ENCODE measurements at regions not wholly inside any gene's neighbourhood (a gene's known extent, or its start where the extent isn't known, plus 50 kb on each side); places are given as distances from the start of the nearest gene placed in this dataset.
"Not testable (repeated sequence)": the region's sequence is repeated elsewhere in the genome, so short reads cannot be mapped to it uniquely, and the experiment has no call there.

- no peak for DNase-seq
These were observed 253.2 kb downstream of the ANKRD50 start for GRCh38 chr4:124459196-124459940.

DNA sequence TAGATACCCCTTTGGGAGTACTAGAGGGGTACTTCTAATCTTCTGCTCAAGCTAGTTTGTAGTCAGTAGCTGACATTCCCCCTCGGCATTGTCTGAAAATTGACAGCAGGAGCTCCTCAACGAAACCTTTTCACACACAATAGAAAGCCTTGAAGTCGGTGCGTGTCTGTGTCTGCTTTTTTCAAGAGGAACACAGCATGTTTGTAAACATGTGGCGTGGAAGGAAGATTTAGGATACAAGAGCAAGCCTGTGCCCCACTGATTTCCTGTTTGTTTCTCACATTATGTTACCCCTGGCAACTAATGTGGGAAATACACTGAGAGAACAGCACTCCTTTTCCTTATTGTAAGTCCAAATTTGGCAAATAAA, 252.6 kb downstream of the ANKRD50 start:
- no peak for DNase-seq

- not testable (repeated sequence) for DNase-seq
These were observed 250.9 kb downstream of the ANKRD50 start for GRCh38 chr4:124461592-124461991.

DNA sequence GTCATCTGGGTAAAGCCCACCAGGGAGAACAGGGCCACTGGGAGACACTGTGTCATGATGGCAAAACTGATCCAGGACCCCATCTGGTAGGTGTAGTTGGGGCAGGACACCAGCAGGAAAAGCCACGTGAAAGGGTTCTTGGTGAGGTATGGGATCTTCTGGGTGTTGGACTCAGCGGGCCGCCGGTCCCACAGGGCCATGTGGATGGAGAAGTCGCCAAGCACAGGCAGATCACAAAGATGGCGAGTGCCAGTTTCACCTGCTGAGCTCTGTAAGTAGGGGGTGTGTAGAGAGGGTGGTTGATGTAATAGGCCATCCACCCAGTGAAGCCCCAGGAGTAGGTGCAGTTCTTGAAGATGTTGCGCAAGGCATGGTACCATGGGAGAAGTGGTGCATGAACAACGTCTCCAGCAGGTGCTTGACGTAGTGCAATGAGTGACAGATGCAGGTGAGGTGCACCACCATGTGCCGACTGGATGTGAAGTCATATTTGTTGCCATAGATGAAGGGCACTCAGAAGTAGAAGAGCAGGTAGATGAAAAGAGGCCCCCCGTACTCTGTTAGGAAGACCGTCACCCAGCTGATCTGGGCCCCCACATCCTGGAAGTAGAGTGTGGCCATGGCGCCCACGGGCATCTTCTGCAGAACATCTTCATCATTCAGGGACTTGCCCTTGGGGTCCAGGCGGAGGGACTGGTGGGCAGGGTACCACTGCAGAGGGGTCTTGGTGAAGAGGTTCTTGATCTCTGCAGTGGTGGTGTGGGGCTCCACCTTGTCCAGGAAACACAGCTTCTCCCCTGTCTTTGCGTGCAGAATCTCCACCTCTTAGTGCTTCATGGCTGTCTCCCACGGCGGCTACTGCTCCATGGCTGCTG, 249.3 kb downstream of the ANKRD50 start:
- no peak for DNase-seq

GRCh38 chr4:124464836-124465235, 247.7 kb downstream of the ANKRD50 start:
- DNase-seq = no peak

DNA sequence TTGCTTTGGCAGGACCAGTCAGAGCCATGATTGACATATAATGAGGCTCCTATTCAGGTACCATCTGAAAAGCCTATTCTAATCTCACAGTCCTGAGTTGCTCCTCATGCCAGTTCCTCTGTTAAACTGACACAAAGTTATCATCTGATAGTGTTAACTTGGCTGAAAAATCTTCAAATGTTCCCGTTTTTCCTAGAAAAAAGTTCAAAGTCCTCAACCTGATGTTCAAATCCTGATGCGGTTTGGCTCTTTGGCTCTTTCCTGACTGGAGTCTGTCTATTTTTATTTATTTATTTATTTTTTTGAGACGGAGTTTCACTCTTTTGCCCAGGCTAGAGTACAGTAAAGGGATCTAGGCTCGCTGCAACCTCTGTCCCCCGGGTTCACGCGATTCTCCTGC, 244.2 kb downstream of the ANKRD50 start:
- no peak for DNase-seq

- DNase-seq = no peak
These were observed 242.6 kb downstream of the ANKRD50 start for GRCh38 chr4:124469981-124470380.

DNA sequence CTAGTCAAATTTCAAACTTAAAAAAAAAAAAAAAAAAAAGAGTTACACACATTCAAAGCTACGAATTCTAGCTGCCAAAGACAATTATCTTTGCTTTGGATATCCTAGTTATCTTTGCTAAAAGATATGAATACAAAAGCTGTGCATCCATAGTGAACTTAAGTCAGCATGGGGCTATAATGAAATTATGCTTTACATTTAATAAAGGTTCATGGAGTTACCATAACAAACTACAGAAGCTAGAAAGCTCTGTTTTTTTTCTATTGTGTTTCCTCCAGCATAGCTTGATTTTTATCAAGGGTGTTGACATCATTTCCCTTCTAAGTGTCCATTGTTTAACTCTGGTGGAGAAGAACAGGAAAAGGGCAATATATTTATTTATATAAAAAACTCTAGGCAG, 234.1 kb downstream of the ANKRD50 start:
- no peak for DNase-seq

DNA sequence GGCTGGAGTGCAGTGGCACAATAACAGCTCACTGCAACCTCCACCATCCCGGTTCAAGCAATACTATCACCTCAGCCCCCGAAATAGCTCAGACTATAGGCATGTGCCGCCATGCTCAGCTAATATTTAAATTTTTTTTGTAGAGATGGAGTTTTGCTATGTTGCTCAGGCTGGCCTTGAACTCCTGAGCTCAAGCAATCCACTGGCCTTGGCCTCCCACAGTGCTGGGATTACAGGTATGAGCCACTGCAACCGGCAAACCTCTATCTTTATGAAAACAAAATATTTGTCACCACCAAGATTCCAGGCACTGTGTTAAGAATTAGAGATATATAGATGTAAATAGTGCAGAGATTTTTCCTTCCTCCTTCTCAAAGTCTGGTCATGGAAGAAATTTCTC, 232.5 kb downstream of the ANKRD50 start:
- no peak for DNase-seq

DNA sequence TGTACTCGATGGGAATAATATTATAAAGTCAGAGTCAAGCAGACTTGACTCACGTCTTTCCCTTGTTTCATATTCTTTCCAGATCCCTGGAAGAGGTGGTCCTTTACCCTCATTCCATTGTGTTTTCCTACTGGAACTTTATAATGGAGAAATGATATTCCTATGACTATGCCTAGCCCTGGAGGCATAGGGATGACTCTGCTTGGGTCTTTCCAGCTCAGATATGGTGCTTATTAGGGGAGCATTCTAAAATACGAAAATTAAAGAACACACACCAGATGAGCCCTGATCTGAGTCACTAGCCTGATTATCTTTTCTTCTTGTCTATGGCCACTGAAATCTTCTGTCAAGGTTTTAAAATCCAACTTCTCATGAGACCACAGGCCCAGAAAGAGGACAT, 231.4 kb downstream of the ANKRD50 start:
- no peak for DNase-seq

DNA sequence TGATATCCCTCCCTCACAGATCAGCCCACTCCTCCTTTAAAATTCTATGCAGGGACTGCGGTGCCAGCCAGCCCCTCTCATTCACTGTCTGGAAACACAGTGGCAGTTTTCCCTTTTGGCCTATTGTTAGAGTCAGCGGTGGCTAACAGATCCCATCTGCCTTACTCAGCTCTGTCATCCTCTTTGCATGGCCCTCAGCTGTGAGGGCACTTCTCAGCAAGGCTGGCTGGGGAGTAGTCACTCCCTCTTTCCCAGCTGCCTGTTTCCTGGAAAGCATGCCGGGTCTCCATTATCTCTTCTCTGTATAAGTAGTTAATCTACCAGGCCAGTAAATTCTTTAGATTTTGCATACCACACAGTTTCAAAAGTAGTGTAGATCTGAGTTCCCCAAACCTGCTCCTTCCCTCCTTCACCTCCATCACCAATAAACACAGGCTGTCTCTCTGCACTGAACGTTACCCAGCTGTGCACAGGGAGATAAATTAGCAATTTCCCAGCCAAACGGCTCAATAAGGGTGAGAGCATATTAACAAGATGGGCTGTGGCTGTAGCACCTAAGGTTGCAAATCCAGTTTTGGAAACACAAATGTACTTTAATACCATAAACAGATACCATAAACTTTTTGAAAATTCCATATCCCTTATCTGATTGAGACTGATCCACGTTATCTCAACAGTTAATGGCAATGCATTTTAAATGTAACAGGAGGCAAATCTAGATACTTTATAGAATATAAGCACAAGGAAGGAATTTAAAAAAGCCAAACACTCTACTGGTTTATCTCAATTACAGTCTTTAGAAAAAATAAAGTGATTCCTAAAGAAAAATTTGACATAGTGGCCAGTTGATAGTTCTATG, 229.3 kb downstream of the ANKRD50 start:
- DNase-seq = no peak

DNA sequence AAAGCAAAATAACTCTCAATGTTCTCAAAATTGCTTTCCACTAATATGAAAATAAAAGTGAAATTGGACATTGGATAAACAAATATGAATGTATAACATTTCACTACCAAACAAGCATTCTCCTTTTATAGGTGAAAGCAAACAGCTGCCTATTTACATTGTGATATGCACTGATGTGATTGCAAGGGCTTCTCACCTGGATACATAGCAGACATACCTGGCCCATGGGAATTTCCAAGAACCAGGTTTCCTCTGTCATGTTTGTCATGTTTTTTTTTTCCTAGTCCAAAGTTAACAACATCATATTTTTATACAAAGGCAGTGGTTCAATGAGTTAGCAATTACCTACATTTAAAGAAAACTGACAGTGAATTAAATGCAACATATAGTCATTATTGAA, 228.5 kb downstream of the ANKRD50 start:
- DNase-seq = no peak

DNA sequence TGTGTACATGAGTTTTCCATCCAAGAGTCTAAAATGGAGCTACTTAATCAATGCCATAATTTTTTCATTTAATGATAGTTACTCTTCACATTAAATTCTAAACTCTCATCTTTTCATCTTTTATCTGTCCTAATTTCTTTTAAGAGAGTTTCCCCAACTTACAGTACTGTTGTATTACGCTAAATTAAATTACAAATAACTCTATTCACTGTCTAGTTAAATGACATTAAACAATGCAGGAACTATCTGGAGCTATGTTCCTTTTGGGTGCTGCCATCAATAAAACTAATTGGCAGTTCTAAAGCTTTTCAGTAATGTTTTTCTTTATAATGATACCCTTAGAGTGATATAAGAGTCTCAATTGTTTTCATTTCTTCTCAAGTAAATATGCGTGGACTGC, 227.6 kb downstream of the ANKRD50 start:
- no peak for DNase-seq

DNA sequence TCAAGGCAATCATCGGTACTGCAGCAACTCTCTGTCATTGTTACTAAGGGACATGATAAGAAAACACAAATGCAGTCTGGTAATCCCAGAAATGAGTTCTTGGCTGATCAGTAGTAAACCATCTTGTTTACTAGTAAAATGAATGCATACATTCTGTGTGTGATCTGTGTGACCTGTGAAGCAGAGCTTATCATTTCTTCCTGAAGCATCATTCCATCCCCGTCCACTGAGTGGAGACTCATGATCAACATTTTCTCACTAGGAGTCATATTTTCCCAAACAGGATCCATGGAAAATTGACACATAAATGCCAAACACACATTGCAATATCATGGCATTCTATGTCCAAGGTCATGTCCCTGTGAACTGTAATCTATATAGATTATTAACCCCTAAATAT, 226.1 kb downstream of the ANKRD50 start:
- DNase-seq = no peak

- DNase-seq = no peak
These were observed 224.9 kb downstream of the ANKRD50 start for GRCh38 chr4:124487651-124488050.

- DNase-seq = no peak
These were observed 221.0 kb downstream of the ANKRD50 start for GRCh38 chr4:124491361-124492145.

- no peak for DNase-seq
These were observed 213.3 kb downstream of the ANKRD50 start for GRCh38 chr4:124499261-124499660.

DNA sequence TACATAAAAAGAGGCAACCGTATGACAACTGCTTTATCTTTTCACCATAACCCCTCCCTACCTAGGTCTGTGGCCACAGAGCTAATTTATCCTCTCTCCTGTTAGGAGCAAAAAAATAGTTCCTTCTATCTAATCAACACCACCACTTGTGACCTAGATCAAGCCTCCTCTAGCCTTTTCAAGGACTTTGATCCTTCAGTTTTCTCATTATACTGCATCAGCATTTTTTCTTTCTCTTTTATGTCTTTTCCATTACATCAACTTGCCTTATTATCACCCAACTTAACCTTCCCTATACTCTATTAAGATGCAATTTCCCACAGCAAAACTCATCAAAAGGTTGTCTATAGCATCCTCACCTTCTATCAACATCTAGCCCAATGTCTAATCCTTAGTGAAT, 211.0 kb downstream of the ANKRD50 start:
- no peak for DNase-seq

DNA sequence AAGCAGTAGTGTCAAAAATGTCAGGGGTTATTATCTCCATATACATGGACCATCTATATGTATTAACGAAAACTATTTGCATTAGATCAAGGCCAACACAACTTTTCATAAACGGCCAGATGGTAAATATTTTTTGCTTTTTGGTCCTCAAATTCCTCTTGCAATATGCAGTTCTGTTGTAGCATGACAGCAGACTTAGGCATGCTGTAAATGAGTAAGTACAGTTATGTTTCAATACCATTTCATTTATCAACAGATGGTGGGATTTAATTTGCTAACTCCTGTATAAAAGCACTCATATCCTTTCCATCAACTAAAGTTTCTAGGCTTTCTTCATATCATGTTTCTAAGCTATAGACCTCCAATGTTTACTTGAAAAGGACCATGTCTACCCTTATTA, 208.1 kb downstream of the ANKRD50 start:
- no peak for DNase-seq

- no peak for DNase-seq
These were observed 207.3 kb downstream of the ANKRD50 start for GRCh38 chr4:124505211-124505610.

DNA sequence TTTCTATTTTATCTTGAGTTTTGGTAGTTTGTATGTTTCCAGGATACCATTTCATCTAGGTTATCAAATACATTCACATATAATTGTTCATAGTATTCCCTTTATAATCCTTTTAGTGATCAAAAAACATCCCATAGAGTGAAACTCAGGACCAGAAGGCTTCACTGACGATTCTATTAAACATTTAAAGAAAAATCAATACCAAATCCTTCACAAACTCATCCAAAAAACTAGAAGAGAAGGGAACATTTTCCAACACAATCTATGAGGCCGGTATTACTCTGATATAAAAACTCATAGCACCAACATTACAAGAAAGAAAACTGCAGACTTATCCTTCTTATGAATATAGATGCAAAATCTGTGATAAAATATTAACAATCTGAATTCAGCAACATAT, 203.4 kb downstream of the ANKRD50 start:
- no peak for DNase-seq

DNA sequence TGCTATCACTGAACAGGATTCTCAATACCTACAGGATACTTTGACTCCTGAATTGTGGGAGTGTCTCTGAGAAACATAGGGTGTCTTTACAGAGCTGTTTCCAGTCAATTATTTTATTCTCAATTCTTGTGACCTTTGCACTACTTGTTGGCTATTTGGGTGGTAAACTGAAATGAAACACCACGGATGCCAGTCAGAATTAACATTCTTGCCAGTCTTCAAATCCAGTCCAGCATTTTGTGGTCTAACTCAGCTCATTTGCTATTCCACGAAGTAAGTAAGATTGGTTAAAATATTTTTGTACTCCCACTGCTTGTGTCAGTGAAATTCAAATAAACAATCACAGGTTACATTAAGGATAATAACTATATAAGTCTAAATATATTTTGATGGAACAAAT, 197.9 kb downstream of the ANKRD50 start:
- DNase-seq = no peak

- DNase-seq = no peak
These were observed 196.9 kb downstream of the ANKRD50 start for GRCh38 chr4:124515591-124515990.

All from activated CD8-positive, alpha-beta memory T cell treated with anti-CD3 and anti-CD28 coated beads, Interleukin-2, amount 50 U/mL, for 48 hours (primary cell).